ENCODE measurements at regions not wholly inside any gene's neighbourhood (a gene's known extent, or its start where the extent isn't known, plus 50 kb on each side); places are given as distances from the start of the nearest gene placed in this dataset.
"Not testable (repeated sequence)": the region's sequence is repeated elsewhere in the genome, so short reads cannot be mapped to it uniquely, and the experiment has no call there.

GRCh38 chr9:42357604-42358373 is 174.3 kb downstream of the SPATA31A6 start:
- TF ChIP-seq EZH2phosphoT487 (IDR thresholded peaks at IDR 0.05; ENCODE audit: borderline replicate concordance, low read depth, low read length); CTCF (conservative IDR thresholded peaks at IDR 0.05; ENCODE audit: low read length): not testable (repeated sequence)

Measured in OCI-LY7 (cell line).